PC-3 (cell line): ENCODE measurements at regions not wholly inside any gene's neighbourhood (a gene's known extent, or its start where the extent isn't known, plus 50 kb on each side); places are given as distances from the start of the nearest gene placed in this dataset.

Source experiments
- ATAC-seq: fragments of 200-7000 bp; cut with Tn5 transposase; 2 replicates; pipeline ENCODE4 v1.9.1; 2020; ENCODE audit warnings: mild to moderate bottlenecking, moderate library complexity
- BruUV-seq: library from RNA; stranded (reverse); fragments of 400-500 nt; replicated peaks from 2 replicates; lab custom pipeline; 2021; lab: Mats Ljungman, UMichigan
- CTCF ChIA-PET: fragments of 300-600 bp; sonication (Branson Sonifier 250); formaldehyde crosslinking; loops from one replicate; lab custom pipeline; 2022; ENCODE audit warnings: antibody characterized with exemption; lab: Charles Lee
- POLR2A ChIA-PET: fragments of 300-600 bp; sonication (Branson Sonifier 250); formaldehyde crosslinking; loops from one replicate; lab custom pipeline; 2022; ENCODE audit warnings: antibody characterized with exemption; ENCODE audit not compliant: unreplicated experiment; lab: Charles Lee
- DNase-seq: peaks from one replicate; pipeline ENCODE4 v3.0.0-alpha.2; 2015
- H2AFZ ChIP-seq: fragments of 300-600 bp; sonication (generic); 2 replicates; pipeline ENCODE4 v1.6.0; 2016; ENCODE audit warnings: antibody characterized with exemption, low read length
- H3F3A ChIP-seq: fragments of 300-600 bp; sonication (generic); one replicate; pipeline ENCODE4 v1.6.0; 2017; ENCODE audit warnings: antibody characterized with exemption, low read length, control low read depth, mild to moderate bottlenecking; ENCODE audit not compliant: unreplicated experiment
- H3K27ac ChIP-seq: fragments of 300-600 bp; sonication (generic); 2 replicates; pipeline ENCODE4 v1.5.1; 2016; ENCODE audit warnings: mild to moderate bottlenecking, low read length
- H3K27me3 ChIP-seq: fragments of 300-600 bp; sonication (generic); 2 replicates; pipeline ENCODE4 v1.6.1; 2016; ENCODE audit warnings: low read length, mixed read lengths
- H3K36me3 ChIP-seq: fragments of 300-600 bp; sonication (generic); 2 replicates; pipeline ENCODE4 v1.6.1; 2016; ENCODE audit warnings: low read depth, mixed run types, low read length, mixed read lengths
- H3K4me1 ChIP-seq: fragments of 300-600 bp; sonication (generic); 2 replicates; pipeline ENCODE4 v1.5.1; 2016; ENCODE audit warnings: low read length; ENCODE audit not compliant: insufficient read depth
- H3K4me2 ChIP-seq: fragments of 300-600 bp; sonication (generic); 2 replicates; pipeline ENCODE4 v1.6.0; 2016; ENCODE audit warnings: low read length
- H3K4me3 ChIP-seq: fragments of 300-600 bp; sonication (generic); 2 replicates; pipeline ENCODE4 v1.5.1; 2016; ENCODE audit warnings: mild to moderate bottlenecking, low read length, mixed read lengths
- H3K79me2 ChIP-seq: fragments of 300-600 bp; sonication (generic); 2 replicates; pipeline ENCODE4 v1.6.1; 2017; ENCODE audit warnings: low read length, mixed read lengths
- H3K9ac ChIP-seq: fragments of 300-600 bp; sonication (generic); 2 replicates; pipeline ENCODE4 v1.6.0; 2016; ENCODE audit warnings: mild to moderate bottlenecking, low read length
- H3K9me2 ChIP-seq: fragments of 300-600 bp; sonication (generic); replicated peaks from 2 replicates; pipeline ENCODE4 v1.6.1; 2016; ENCODE audit warnings: mixed run types, low read length, mixed read lengths
- H3K9me3 ChIP-seq: fragments of 300-600 bp; sonication (generic); 2 replicates; pipeline ENCODE4 v1.6.1; 2016; ENCODE audit warnings: low read length, mixed read lengths
- H4K20me1 ChIP-seq: fragments of 300-600 bp; sonication (generic); 2 replicates; pipeline ENCODE4 v1.6.1; 2016; ENCODE audit warnings: low read length, mixed read lengths
- CTCF ChIP-seq: fragments of 300-600 bp; sonication (generic); conservative IDR thresholded peaks from 2 replicates; pipeline ENCODE4 v1.5.1; 2017; ENCODE audit warnings: antibody characterized with exemption, low read depth, mild to moderate bottlenecking, low read length
- EZH2 ChIP-seq: fragments of 300-600 bp; sonication (generic); IDR thresholded peaks from one replicate; pipeline ENCODE4 v1.6.1; 2017; ENCODE audit warnings: antibody characterized with exemption, mild to moderate bottlenecking, low read length; ENCODE audit not compliant: unreplicated experiment
- EZH2phosphoT487 ChIP-seq: fragments of 300-600 bp; sonication (generic); IDR thresholded peaks from 2 replicates; pipeline ENCODE4 v1.6.1; 2018; ENCODE audit warnings: mild to moderate bottlenecking, antibody characterized with exemption, low read length, borderline replicate concordance
- intact Hi-C: fragments of 100-400 bp; cut with micrococcal nuclease; formaldehyde crosslinking; loops from 2 replicates; pipeline ENCODE4 v1.9.0; 2023

DNA sequence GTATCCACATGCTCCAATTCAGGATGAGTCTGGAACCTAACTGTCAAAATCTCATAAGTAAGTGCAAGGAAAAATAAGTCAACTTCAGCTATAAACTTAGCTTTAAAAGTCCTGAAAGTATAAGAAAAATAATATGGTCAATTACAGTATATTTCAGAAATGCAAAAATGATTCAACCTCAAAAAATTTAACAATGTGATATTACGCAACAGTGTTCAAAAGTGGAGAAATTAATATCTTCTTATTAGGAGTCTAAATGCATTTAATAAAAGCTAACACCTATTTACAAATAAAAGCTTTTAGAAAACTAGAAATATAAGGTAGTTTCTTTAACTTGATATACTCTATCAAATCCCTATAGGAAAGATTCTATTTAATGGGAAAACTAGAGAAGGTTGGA lies 111.2 kb upstream of the OPRM1 start:
- Histone ChIP-seq H3K9me2 (no peaks in the 10 kb centered on the region), H3K4me2 (no peak overlapping the region), H3K36me3 (no peaks in the 10 kb centered on the region), H4K20me1 (no peaks in the 10 kb centered on the region), H3K27me3 (peaks cover 6% of the 10 kb centered on the region; the same call in 1 of the 2 replicates), H3K4me1 (no peaks in the 10 kb centered on the region), H3K9me3 (no peaks in the 10 kb centered on the region), H3K4me3 (no peak overlapping the region), H3K9ac (no peak overlapping the region), H3K79me2 (no peaks in the 10 kb centered on the region), H2AFZ (no peak overlapping the region), H3K27ac (no peak overlapping the region), H3F3A (no peaks in the 10 kb centered on the region)
- no peak for TF ChIP-seq EZH2phosphoT487
- CTCF ChIA-PET: no interaction called here
- no peak for ATAC-seq
- POLR2A ChIA-PET: no interaction called here
- DNase-seq: no peak
- intact Hi-C loops: no loop called here
- BruUV-seq: no TSS peak

DNA sequence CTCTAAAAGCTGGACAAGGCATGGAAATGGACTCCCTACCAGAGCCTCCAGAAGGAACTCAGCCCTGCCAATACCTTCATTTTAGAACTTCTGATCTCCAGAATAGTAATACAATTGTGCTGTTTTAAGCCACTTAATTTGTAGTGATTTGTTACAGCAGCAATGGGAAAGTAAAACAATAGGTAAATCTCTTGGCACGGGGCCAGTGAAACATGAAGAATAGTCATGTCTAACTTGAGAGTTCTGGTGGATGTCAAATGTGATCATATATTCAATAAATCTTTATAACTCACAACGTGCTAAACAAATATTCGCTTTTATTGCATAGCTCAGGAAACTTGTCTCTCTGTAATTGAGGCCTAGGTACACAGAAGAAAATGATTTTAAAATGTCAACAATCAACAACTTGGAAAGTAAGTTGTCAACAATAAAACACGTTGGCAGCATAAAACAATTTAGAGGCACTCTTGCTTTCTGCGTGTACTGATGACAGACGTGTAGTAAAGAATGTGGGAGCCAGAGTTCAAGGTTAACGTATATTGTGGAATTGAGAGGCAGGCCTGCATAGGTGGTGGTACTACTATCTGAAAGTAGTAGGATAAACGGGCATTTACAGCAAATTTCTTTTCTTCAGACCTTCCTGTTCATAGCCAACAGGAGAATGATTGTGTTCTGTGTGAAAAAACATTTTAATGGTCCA lies 140.5 kb upstream of the OPRM1 start:
- ChIA-PET POLR2A (no interaction called here), CTCF (no interaction called here)
- no peaks in the 10 kb centered on the region for H3K9me2 ChIP-seq
- no peaks in the 10 kb centered on the region for H4K20me1 ChIP-seq
- no peak overlapping the region for H3K4me2 ChIP-seq
- 0 out of 2 replicates have a peak, but pooled peaks cover 13% of the 10 kb centered on the region for H3K27me3 ChIP-seq
- H3K4me3 ChIP-seq: no peak overlapping the region
- H3K9ac ChIP-seq: no peak overlapping the region
- BruUV-seq: no TSS peak
- no peaks in the 10 kb centered on the region for H3K9me3 ChIP-seq
- intact Hi-C loops: no loop called here
- no peak overlapping the region for H2AFZ ChIP-seq
- no peaks in the 10 kb centered on the region for H3K79me2 ChIP-seq
- no peak for TF ChIP-seq CTCF
- no peak for TF ChIP-seq EZH2
- no peak for TF ChIP-seq EZH2phosphoT487
- no peaks in the 10 kb centered on the region for H3F3A ChIP-seq
- no peaks in the 10 kb centered on the region for H3K4me1 ChIP-seq
- no peaks in the 10 kb centered on the region for H3K36me3 ChIP-seq
- DNase-seq (no peak), ATAC-seq (no peak)
- no peak overlapping the region for H3K27ac ChIP-seq

DNA sequence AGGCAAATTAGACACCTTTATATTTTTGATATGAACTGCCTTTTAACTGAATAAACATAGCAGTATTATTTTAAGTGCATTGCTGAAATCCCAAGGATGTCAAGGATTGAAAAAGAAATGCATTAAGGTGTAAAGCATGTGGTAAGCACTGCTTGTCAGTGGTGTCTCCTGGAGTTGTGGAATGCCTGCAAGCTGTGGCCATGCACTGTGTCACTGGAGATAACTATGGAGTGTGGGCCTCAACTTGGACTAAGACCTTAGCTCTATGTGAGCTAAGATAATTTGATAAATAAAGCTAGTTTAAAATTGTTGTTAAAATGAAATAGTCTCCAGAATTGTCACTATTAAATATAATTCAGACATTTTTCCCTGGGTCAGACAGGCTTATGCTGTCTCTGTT lies 156.6 kb upstream of the OPRM1 start:
- Histone ChIP-seq H3K4me2 (no peak overlapping the region), H3K36me3 (no peaks in the 10 kb centered on the region), H3K27me3 (no peaks in the 10 kb centered on the region), H3K9ac (no peak overlapping the region), H3K79me2 (no peaks in the 10 kb centered on the region), H3K4me3 (no peak overlapping the region), H3K4me1 (no peaks in the 10 kb centered on the region), H2AFZ (no peak overlapping the region), H4K20me1 (no peaks in the 10 kb centered on the region), H3F3A (no peaks in the 10 kb centered on the region), H3K9me3 (no peaks in the 10 kb centered on the region), H3K9me2 (no peaks in the 10 kb centered on the region), H3K27ac (no peak overlapping the region)
- no TSS peak for BruUV-seq
- no peak for ATAC-seq
- TF ChIP-seq EZH2: no peak
- no peak for TF ChIP-seq EZH2phosphoT487
- no peak for TF ChIP-seq CTCF
- DNase-seq: no peak
- intact Hi-C loops: no loop called here
- ChIA-PET CTCF (no interaction called here), POLR2A (no interaction called here)
